T-cell (primary cell): ENCODE measurements at regions not wholly inside any gene's neighbourhood (a gene's known extent, or its start where the extent isn't known, plus 50 kb on each side); places are given as distances from the start of the nearest gene placed in this dataset.

Experiments used
- ATAC-seq, 4 experiments: fragments of 200-7000 bp in 3 of 4; fragments of 150-1000 bp in 1 of 4; cut with Tn5 transposase; replicated peaks in 1 of 4; 1 replicate in 3 of 4; 2 replicates in 1 of 4; pipeline ENCODE4 v1.10.0; 2021; ENCODE audit warnings: moderate library complexity in 3 of 4, mild to moderate bottlenecking in 2 of 4, moderate number of reproducible peaks in 1 of 4
- CTCF ChIA-PET, 2 donors: fragments of 300-600 bp; sonication (Branson Sonifier 250); formaldehyde crosslinking; loops; one replicate each; lab custom pipeline; 2022; ENCODE audit warnings: antibody characterized with exemption in 2 of 2; lab: Charles Lee
- POLR2A ChIA-PET, 2 donors: fragments of 300-600 bp; sonication (Branson Sonifier 250); formaldehyde crosslinking; loops; one replicate each; lab custom pipeline; 2022; ENCODE audit warnings: antibody characterized with exemption in 2 of 2; lab: Charles Lee
- DNase-seq, 35 experiments: peaks; one replicate each; pipeline versions ENCODE4 v3.0.0 to v3.0.0-alpha.2; 2013 to 2023
- H3K27ac ChIP-seq: one replicate; pipeline ENCODE4 v1.5.1; 2013; ENCODE audit warnings: low read length
- H3K27me3 ChIP-seq, 2 experiments: replicated peaks in 1 of 2; 1 replicate in 1 of 2; 2 replicates in 1 of 2; pipeline versions ENCODE4 v1.6.1 to v1.7.0; 2013; ENCODE audit warnings: low read length in 1 of 2, mixed read lengths in 1 of 2; ENCODE audit not compliant: control insufficient read depth in 2 of 2, insufficient read depth in 2 of 2; ENCODE audit errors: extremely low read depth in 1 of 2
- H3K36me3 ChIP-seq, 2 donors: 1 replicate in 1 of 2; 2 replicates in 1 of 2; pipeline versions ENCODE4 v1.6.1 to v1.7.0; 2013; ENCODE audit warnings: low read length in 1 of 2; ENCODE audit not compliant: control insufficient read depth in 2 of 2, insufficient read depth in 1 of 2; ENCODE audit errors: extremely low read depth in 1 of 2
- H3K4me1 ChIP-seq, 2 experiments: 1 replicate in 1 of 2; 2 replicates in 1 of 2; pipeline versions ENCODE4 v1.6.1 to v1.7.0; 2013; ENCODE audit warnings: low read length in 2 of 2, mixed read lengths in 1 of 2; ENCODE audit not compliant: insufficient read depth in 2 of 2, control insufficient read depth in 1 of 2; ENCODE audit errors: extremely low read depth in 1 of 2
- H3K4me3 ChIP-seq, 2 donors: 1 replicate in 1 of 2; 2 replicates in 1 of 2; pipeline versions ENCODE4 v1.5.1 to v1.7.0; 2013; ENCODE audit warnings: mild to moderate bottlenecking in 2 of 2, low read length in 1 of 2, moderate library complexity in 1 of 2; ENCODE audit not compliant: control insufficient read depth in 1 of 2; ENCODE audit errors: extremely low read depth in 1 of 2
- H3K9me3 ChIP-seq: 2 replicates; pipeline ENCODE4 v1.7.0; 2013
- H3K27ac Mint-ChIP-seq, 2 donors: one replicate each; pipeline ENCODE4 v1.8.0; 2020 to 2021; ENCODE audit warnings: mild to moderate bottlenecking in 2 of 2, mixed read lengths in 2 of 2
- H3K27me3 Mint-ChIP-seq, 2 donors: one replicate each; pipeline ENCODE4 v1.8.0; 2021 to 2022; ENCODE audit warnings: mixed read lengths in 2 of 2
- H3K36me3 Mint-ChIP-seq: one replicate; pipeline ENCODE4 v1.8.0; 2021; ENCODE audit warnings: mixed read lengths
- H3K4me1 Mint-ChIP-seq, 3 donors: one replicate each; pipeline ENCODE4 v1.8.0; 2020 to 2022; ENCODE audit warnings: mixed read lengths in 3 of 3, mild to moderate bottlenecking in 1 of 3
- H3K4me3 Mint-ChIP-seq, 3 donors: one replicate each; pipeline ENCODE4 v1.8.0; 2020 to 2022; ENCODE audit warnings: mild to moderate bottlenecking in 3 of 3, mixed read lengths in 3 of 3, moderate library complexity in 3 of 3
- H3K9me3 Mint-ChIP-seq, 3 donors: one replicate each; pipeline ENCODE4 v1.8.0; 2020 to 2022; ENCODE audit warnings: mixed read lengths in 3 of 3
- WGBS: methylation state at CpG from one replicate; pipeline ENCODE4 v1.1.5; 2013; ENCODE audit warnings: missing lambda C conversion rate; ENCODE audit not compliant: insufficient coverage; 5-methylcytosine and 5-hydroxymethylcytosine counted together

GRCh38 chr5:171680485-171680884 is 105.1 kb upstream of the SMIM23 start:
- peaks cover 33 to 34% of the 10 kb centered on the region in 2 donors for H3K27me3 Mint-ChIP-seq

GRCh38 chr5:171681061-171681460 is 104.6 kb upstream of the SMIM23 start:
- Mint-ChIP-seq H3K9me3 (no peaks in the 10 kb centered on the region), H3K27me3 (peaks cover 32 to 33% of the 10 kb centered on the region in 2 donors), H3K27ac (no peak overlapping the region), H3K36me3 (no peaks in the 10 kb centered on the region), H3K4me3 (no peak overlapping the region), H3K4me1 (no peaks in the 10 kb centered on the region)
- H3K4me3 ChIP-seq, result no peak overlapping the region
- H3K9me3 ChIP-seq, result no peaks in the 10 kb centered on the region
- no peaks in the 10 kb centered on the region for H3K4me1 ChIP-seq
- CTCF ChIA-PET, result no interaction called here
- WGBS, result 100% methylated on average over 1 of the region's 4 CpGs
- no peaks in the 10 kb centered on the region for H3K36me3 ChIP-seq
- POLR2A ChIA-PET, result no interaction called here
- DNase-seq (no peak), ATAC-seq (no peak)
- peaks cover 0 to 28% of the 10 kb centered on the region in 2 experiments for H3K27me3 ChIP-seq
- H3K27ac ChIP-seq, result no peak overlapping the region

More at GRCh38 chr5:171680485-171680884, 105.1 kb upstream of the SMIM23 start:
- Histone ChIP-seq H3K36me3 (no peaks in the 10 kb centered on the region), H3K27me3 (peaks cover 0 to 24% of the 10 kb centered on the region in 2 experiments), H3K9me3 (no peaks in the 10 kb centered on the region), H3K4me1 (no peaks in the 10 kb centered on the region), H3K4me3 (no peak overlapping the region), H3K27ac (no peak overlapping the region)
- no peaks in the 10 kb centered on the region for H3K36me3 Mint-ChIP-seq
- 88% methylated on average over 1 of the region's 6 CpGs for WGBS
- ChIA-PET POLR2A (no interaction called here), CTCF (interaction anchor here in 1 of 2 donors (0.6 kb wide), 1 partner anchor 17 kb away, joined by 5 read pairs; no protein-coding TSS in a partner anchor)
- ATAC-seq (no peak), DNase-seq (no peak)
- no peaks in the 10 kb centered on the region for H3K9me3 Mint-ChIP-seq
- H3K4me1 Mint-ChIP-seq, result no peaks in the 10 kb centered on the region
- H3K4me3 Mint-ChIP-seq, result no peak overlapping the region
- H3K27ac Mint-ChIP-seq, result no peak overlapping the region

GRCh38 chr5:171681677-171682076 is 103.9 kb upstream of the SMIM23 start:
- DNase-seq (no peak), ATAC-seq (no peak)
- Mint-ChIP-seq H3K36me3 (no peaks in the 10 kb centered on the region), H3K4me3 (no peak overlapping the region), H3K9me3 (no peaks in the 10 kb centered on the region), H3K27me3 (peaks cover 32% of the 10 kb centered on the region in 2 donors), H3K27ac (no peak overlapping the region), H3K4me1 (no peaks in the 10 kb centered on the region)
- no peak overlapping the region for H3K27ac ChIP-seq
- CTCF ChIA-PET, result no interaction called here
- H3K36me3 ChIP-seq, result no peaks in the 10 kb centered on the region
- no peak overlapping the region for H3K4me3 ChIP-seq
- whole genome bisulfite sequencing, result 8% methylated on average over 6 of the region's 6 CpGs
- H3K4me1 ChIP-seq, result no peaks in the 10 kb centered on the region
- H3K27me3 ChIP-seq, result peaks cover 0 to 28% of the 10 kb centered on the region in 2 experiments
- POLR2A ChIA-PET, result no interaction called here
- no peaks in the 10 kb centered on the region for H3K9me3 ChIP-seq

- H3K9me3 ChIP-seq, result no peaks in the 10 kb centered on the region
- H3K27me3 ChIP-seq, result peaks cover 0 to 37% of the 10 kb centered on the region in 2 experiments
- ChIA-PET CTCF (no interaction called here), POLR2A (no interaction called here)
- Mint-ChIP-seq H3K4me3 (no peak overlapping the region), H3K9me3 (no peaks in the 10 kb centered on the region), H3K27me3 (peaks cover 25 to 32% of the 10 kb centered on the region in 2 donors), H3K36me3 (no peaks in the 10 kb centered on the region), H3K27ac (no peak overlapping the region), H3K4me1 (no peaks in the 10 kb centered on the region)
- no peaks in the 10 kb centered on the region for H3K36me3 ChIP-seq
- DNase-seq (no peak), ATAC-seq (no peak)
- no peak overlapping the region for H3K4me3 ChIP-seq
- WGBS, result 76% methylated on average over 9 of the region's 9 CpGs
- no peaks in the 10 kb centered on the region for H3K4me1 ChIP-seq
- H3K27ac ChIP-seq, result no peak overlapping the region
Measured at GRCh38 chr5:171682801-171683200, 102.8 kb upstream of the SMIM23 start.

GRCh38 chr5:171684169-171684568 is 101.4 kb upstream of the SMIM23 start:
- Mint-ChIP-seq H3K36me3 (no peaks in the 10 kb centered on the region), H3K4me3 (no peak overlapping the region), H3K27ac (no peak overlapping the region), H3K9me3 (no peaks in the 10 kb centered on the region), H3K4me1 (no peaks in the 10 kb centered on the region), H3K27me3 (peaks cover 25 to 26% of the 10 kb centered on the region in 2 donors)
- H3K36me3 ChIP-seq, result no peaks in the 10 kb centered on the region
- no CpG with 5 or more reads among the region's 5 CpGs for WGBS
- H3K4me3 ChIP-seq, result no peak overlapping the region
- ChIA-PET CTCF (no interaction called here), POLR2A (no interaction called here)
- H3K9me3 ChIP-seq, result no peaks in the 10 kb centered on the region
- DNase-seq (no peak), ATAC-seq (no peak)
- H3K27ac ChIP-seq, result no peak overlapping the region
- H3K4me1 ChIP-seq, result no peaks in the 10 kb centered on the region
- peaks cover 0 to 40% of the 10 kb centered on the region in 2 experiments for H3K27me3 ChIP-seq

GRCh38 chr5:171688696-171689495 is 96.7 kb upstream of the SMIM23 start:
- Mint-ChIP-seq H3K4me3 (no peak overlapping the region), H3K27ac (no peak overlapping the region), H3K4me1 (no peaks in the 10 kb centered on the region), H3K9me3 (no peaks in the 10 kb centered on the region), H3K36me3 (no peaks in the 10 kb centered on the region), H3K27me3 (peaks cover 0 to 3% of the 10 kb centered on the region in 2 donors)
- ChIA-PET POLR2A (no interaction called here), CTCF (no interaction called here)
- no peak overlapping the region for H3K27ac ChIP-seq
- H3K4me3 ChIP-seq, result no peak overlapping the region
- WGBS, result 85% methylated on average over 4 of the region's 11 CpGs
- H3K27me3 ChIP-seq, result peaks cover 0 to 25% of the 10 kb centered on the region in 2 experiments
- H3K36me3 ChIP-seq, result no peaks in the 10 kb centered on the region
- no peaks in the 10 kb centered on the region for H3K9me3 ChIP-seq
- no peak for DNase-seq
- H3K4me1 ChIP-seq, result no peaks in the 10 kb centered on the region
- ATAC-seq, result no peak
